Upper lobe of left lung (tissue), 6 donors: ENCODE measurements at regions not wholly inside any gene's neighbourhood (a gene's known extent, or its start where the extent isn't known, plus 50 kb on each side); places are given as distances from the start of the nearest gene placed in this dataset.

Source experiments
- ATAC-seq, 2 donors: fragments of 200-7000 bp; cut with Tn5 transposase; one replicate each; pipeline ENCODE4 v1.9.1; 2022; ENCODE audit warnings: mild to moderate bottlenecking in 2 of 2, moderate library complexity in 2 of 2; ENCODE audit not compliant: low FRiP score in 2 of 2
- DNase-seq, 2 donors: peaks; one replicate each; pipeline ENCODE4 v3.0.0-alpha.2; 2019 to 2020
- H3K27ac ChIP-seq, 4 donors: fragments of 200-600 bp; sonication (generic); one replicate each; pipeline ENCODE4 v1.5.1; 2016 to 2019
- H3K27me3 ChIP-seq, 4 donors: fragments of 200-600 bp; sonication (generic); one replicate each; pipeline ENCODE4 v1.5.1; 2017 to 2019
- H3K36me3 ChIP-seq, 4 donors: fragments of 200-600 bp; sonication (generic); one replicate each; pipeline ENCODE4 v1.5.1; 2016 to 2019
- H3K4me1 ChIP-seq, 4 donors: fragments of 200-600 bp; sonication (generic); one replicate each; pipeline ENCODE4 v1.5.1; 2018 to 2019
- H3K4me3 ChIP-seq, 4 donors: fragments of 200-600 bp; sonication (generic); one replicate each; pipeline ENCODE4 v1.5.1; 2017 to 2019; ENCODE audit warnings: mild to moderate bottlenecking in 2 of 4, moderate library complexity in 1 of 4
- H3K9me3 ChIP-seq, 4 donors: fragments of 200-600 bp; sonication (generic); one replicate each; pipeline ENCODE4 v1.5.1; 2018 to 2019
- EP300 ChIP-seq, 4 donors: sonication (generic); formaldehyde crosslinking; IDR thresholded peaks; one replicate each; pipeline ENCODE4 v1.5.1; 2017; ENCODE audit warnings: antibody characterized with exemption in 4 of 4, control low read depth in 2 of 4
- POLR2A ChIP-seq, 4 donors: fragments of 450-650 bp; IDR thresholded peaks; one replicate each; pipeline ENCODE4 v1.5.1; 2016 to 2017; ENCODE audit warnings: antibody characterized with exemption in 4 of 4, mild to moderate bottlenecking in 2 of 4
- POLR2AphosphoS5 ChIP-seq, 2 donors: sonication (generic); formaldehyde crosslinking; IDR thresholded peaks; one replicate each; pipeline ENCODE4 v1.5.1; 2017; ENCODE audit warnings: antibody characterized with exemption in 2 of 2
- WGBS, 2 donors: methylation state at CpG; one replicate each; pipeline ENCODE4 v1.1.5; 2017 to 2018; 5-methylcytosine and 5-hydroxymethylcytosine counted together
- TF ChIP-seq, protein P1 (sequence below), 6 experiments: fragments of 450-650 bp in 4 of 6; fragments of 200-600 bp in 2 of 6; sonication (generic) in 2 of 6; IDR thresholded peaks; one replicate each; pipeline ENCODE4 v1.5.1; 2016 to 2019; ENCODE audit warnings: antibody characterized with exemption in 6 of 6
- donor health status: DM: no; HTN: no; CAD: no; lungs with moderate emphysema.
- donor health status: DM: no; HTN: yes; CAD: no; lungs with severe emphysema.

DNA sequence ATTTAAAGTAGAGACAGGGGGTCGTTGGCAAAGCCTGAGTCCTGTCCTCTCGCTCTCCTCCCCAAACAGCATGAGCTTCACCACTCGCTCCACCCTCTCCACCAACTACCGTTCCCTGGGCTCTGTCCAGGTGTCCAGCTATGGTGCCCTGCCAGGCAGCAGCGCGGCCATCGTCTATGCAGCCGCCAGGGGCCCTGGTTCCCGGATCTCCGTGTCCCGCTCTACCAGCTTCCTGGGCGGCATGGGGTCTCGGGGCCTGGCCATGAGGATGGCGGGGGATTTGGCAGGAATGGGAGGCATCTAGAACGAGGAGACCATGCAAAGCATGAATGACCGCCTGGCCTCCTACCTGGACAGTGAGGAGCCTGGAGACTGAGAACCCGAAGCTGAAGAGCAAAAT is 1117.2 kb upstream of the MIR17HG start:
- TF ChIP-seq, protein P1, sequence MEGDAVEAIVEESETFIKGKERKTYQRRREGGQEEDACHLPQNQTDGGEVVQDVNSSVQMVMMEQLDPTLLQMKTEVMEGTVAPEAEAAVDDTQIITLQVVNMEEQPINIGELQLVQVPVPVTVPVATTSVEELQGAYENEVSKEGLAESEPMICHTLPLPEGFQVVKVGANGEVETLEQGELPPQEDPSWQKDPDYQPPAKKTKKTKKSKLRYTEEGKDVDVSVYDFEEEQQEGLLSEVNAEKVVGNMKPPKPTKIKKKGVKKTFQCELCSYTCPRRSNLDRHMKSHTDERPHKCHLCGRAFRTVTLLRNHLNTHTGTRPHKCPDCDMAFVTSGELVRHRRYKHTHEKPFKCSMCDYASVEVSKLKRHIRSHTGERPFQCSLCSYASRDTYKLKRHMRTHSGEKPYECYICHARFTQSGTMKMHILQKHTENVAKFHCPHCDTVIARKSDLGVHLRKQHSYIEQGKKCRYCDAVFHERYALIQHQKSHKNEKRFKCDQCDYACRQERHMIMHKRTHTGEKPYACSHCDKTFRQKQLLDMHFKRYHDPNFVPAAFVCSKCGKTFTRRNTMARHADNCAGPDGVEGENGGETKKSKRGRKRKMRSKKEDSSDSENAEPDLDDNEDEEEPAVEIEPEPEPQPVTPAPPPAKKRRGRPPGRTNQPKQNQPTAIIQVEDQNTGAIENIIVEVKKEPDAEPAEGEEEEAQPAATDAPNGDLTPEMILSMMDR (IDR thresholded peaks at IDR 0.05) = no peak
- TF ChIP-seq POLR2AphosphoS5 (IDR thresholded peaks at IDR 0.05) = no peak
- TF ChIP-seq POLR2A (IDR thresholded peaks at IDR 0.05) = no peak
- TF ChIP-seq EP300 (IDR thresholded peaks at IDR 0.05) = no peak
- no peak for ATAC-seq
- Histone ChIP-seq H3K4me1 (no peaks in the 10 kb centered on the region), H3K4me3 (no peak overlapping the region), H3K9me3 (peaks cover 0 to 7% (median 0%) of the 10 kb centered on the region in 4 donors), H3K27me3 (no peaks in the 10 kb centered on the region), H3K27ac (no peak overlapping the region), H3K36me3 (no peaks in the 10 kb centered on the region)
- DNase-seq = peak in 1 of 2 donors; percentile 63
- WGBS, 2 donors = 95 to 97% methylated on average over 14 to 17 of the region's 17 CpGs

GRCh38 chr13:90232291-90232690 is 1115.2 kb upstream of the MIR17HG start:
- Histone ChIP-seq H3K27me3 (no peaks in the 10 kb centered on the region), H3K4me3 (no peak overlapping the region), H3K27ac (no peak overlapping the region), H3K4me1 (no peaks in the 10 kb centered on the region), H3K9me3 (peaks cover 0 to 7% (median 0%) of the 10 kb centered on the region in 4 donors), H3K36me3 (no peaks in the 10 kb centered on the region)
- ATAC-seq (no peak), DNase-seq (no peak)
- no peak for TF ChIP-seq EP300 (IDR thresholded peaks at IDR 0.05)
- TF ChIP-seq POLR2AphosphoS5 (IDR thresholded peaks at IDR 0.05) = no peak
- no peak for TF ChIP-seq POLR2A (IDR thresholded peaks at IDR 0.05)
- TF ChIP-seq, protein P1 (IDR thresholded peaks at IDR 0.05) = no peak

DNA sequence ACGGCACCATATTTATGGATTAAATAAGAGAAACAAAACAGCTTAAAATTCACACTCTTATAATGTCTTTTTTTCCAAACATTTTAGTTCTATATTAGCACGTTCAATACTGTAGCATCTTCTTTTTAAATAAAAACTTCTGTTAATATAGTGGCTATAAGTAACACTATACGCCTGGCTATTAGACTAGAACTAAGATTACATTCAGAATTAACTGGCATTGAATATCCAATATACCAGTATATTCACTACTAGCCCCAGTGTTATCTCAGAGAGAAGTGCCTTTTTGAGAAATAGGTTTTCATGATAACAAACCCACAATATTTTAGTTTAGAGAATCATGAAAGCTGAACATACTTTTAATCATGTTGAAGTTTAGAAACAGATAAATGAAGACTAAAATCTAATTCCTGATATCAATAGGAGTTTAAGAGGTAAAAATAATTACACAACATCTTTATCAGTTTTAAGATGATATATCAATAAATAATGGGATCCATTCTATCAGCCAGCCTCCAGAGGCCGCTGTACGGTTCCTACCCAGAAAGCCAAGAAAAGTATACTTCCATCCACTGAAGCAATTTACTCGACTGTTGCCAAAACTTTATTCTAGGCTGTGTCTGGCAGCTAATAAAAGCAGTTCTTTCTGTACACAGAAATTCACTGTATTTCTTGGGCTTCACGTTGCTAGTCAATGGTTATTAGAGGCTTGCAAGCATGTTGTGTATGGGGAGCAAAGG is 1113.4 kb upstream of the MIR17HG start:
- TF ChIP-seq, protein P1 (IDR thresholded peaks at IDR 0.05) = no peak
- no peak for TF ChIP-seq POLR2A (IDR thresholded peaks at IDR 0.05)
- TF ChIP-seq EP300 (IDR thresholded peaks at IDR 0.05) = no peak
- TF ChIP-seq POLR2AphosphoS5 (IDR thresholded peaks at IDR 0.05) = no peak
- WGBS, 2 donors = 84 to 85% methylated on average over 7 of the region's 7 CpGs
- H3K36me3 ChIP-seq = no peaks in the 10 kb centered on the region
- H3K4me3 ChIP-seq = no peak overlapping the region
- H3K27me3 ChIP-seq = no peaks in the 10 kb centered on the region
- ATAC-seq (no peak), DNase-seq (no peak)
- H3K27ac ChIP-seq = no peak overlapping the region
- H3K4me1 ChIP-seq = no peaks in the 10 kb centered on the region
- peaks cover 0 to 7% (median 0%) of the 10 kb centered on the region in 4 donors for H3K9me3 ChIP-seq

DNA sequence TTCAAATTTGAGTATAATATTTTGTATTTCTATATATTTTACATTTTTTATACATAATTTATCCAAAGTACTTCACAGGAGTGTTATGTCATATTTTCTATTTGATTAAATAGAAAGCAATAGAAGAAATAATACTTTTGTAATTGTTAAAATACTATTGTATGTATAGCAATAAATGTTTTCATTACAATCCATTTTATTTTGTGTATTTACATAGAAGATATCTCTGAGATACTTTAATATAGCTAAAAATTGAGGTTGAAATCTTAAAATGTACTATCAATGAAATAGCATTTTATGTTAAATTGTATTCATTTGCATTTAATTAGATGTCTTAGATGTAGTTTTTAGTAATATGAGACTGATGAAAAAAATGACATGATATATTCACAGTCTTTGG is 1109.6 kb upstream of the MIR17HG start:
- no peak overlapping the region for H3K27ac ChIP-seq
- H3K4me3 ChIP-seq = no peak overlapping the region
- H3K27me3 ChIP-seq = no peaks in the 10 kb centered on the region
- DNase-seq = no peak
- no peak for ATAC-seq
- H3K36me3 ChIP-seq = no peaks in the 10 kb centered on the region
- TF ChIP-seq EP300 (IDR thresholded peaks at IDR 0.05) (no peak), POLR2AphosphoS5 (IDR thresholded peaks at IDR 0.05) (no peak), POLR2A (IDR thresholded peaks at IDR 0.05) (no peak)
- TF ChIP-seq, protein P1 (IDR thresholded peaks at IDR 0.05) = no peak
- H3K9me3 ChIP-seq = no peaks in the 10 kb centered on the region
- no peaks in the 10 kb centered on the region for H3K4me1 ChIP-seq

DNA sequence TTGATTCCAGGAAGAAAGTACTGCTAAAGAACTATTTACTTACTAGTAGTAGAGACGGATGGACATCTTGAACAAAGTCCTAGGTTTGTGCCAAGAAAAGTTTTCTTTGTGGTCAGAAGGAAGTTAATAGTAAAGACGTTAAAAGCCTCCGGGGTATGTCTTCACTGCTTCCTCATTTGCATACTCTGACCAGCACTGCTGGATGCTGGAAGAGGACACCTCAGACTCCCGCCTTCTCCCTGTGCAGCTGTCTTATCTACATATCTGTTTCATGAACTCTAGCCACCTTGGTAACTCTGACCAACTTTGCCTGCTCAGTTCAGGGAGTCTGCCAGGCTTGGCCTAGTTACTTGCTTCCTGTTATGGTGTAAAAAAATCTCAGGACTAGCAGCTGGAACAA is 1109.1 kb upstream of the MIR17HG start:
- no peak for ATAC-seq
- 33 to 53% methylated on average over 4 of the region's 4 CpGs for WGBS, 2 donors

More for the DNA sequence above, 1109.1 kb upstream of the MIR17HG start:
- H3K4me1 ChIP-seq = no peaks in the 10 kb centered on the region
- TF ChIP-seq POLR2A (IDR thresholded peaks at IDR 0.05) (no peak), POLR2AphosphoS5 (IDR thresholded peaks at IDR 0.05) (no peak), EP300 (IDR thresholded peaks at IDR 0.05) (no peak)
- TF ChIP-seq, protein P1 (IDR thresholded peaks at IDR 0.05) = no peak
- no peak overlapping the region for H3K27ac ChIP-seq
- H3K27me3 ChIP-seq = no peaks in the 10 kb centered on the region
- no peak for DNase-seq
- H3K9me3 ChIP-seq = no peaks in the 10 kb centered on the region
- no peaks in the 10 kb centered on the region for H3K36me3 ChIP-seq
- H3K4me3 ChIP-seq = no peak overlapping the region
